HEK293 (cell line): ENCODE measurements at regions not wholly inside any gene's neighbourhood (a gene's known extent, or its start where the extent isn't known, plus 50 kb on each side); places are given as distances from the start of the nearest gene placed in this dataset.

Experiments used
- CTCF ChIA-PET: fragments of 350-600 bp; formaldehyde crosslinking; extraction: SDS; loops from one replicate; lab custom pipeline; 2021; ENCODE audit warnings: antibody characterized with exemption; lab: Yijun Ruan, JAX
- POLR2A ChIA-PET: fragments of 300-600 bp; formaldehyde crosslinking; extraction: SDS; loops from one replicate; lab custom pipeline; 2020; ENCODE audit warnings: antibody characterized with exemption, inconsistent platforms; lab: Yijun Ruan, JAX
- H3K27ac ChIP-seq: fragments of 200-500 bp; sonication (Bioruptor generic); 2 replicates; pipeline ENCODE4 v1.5.1; 2014; ENCODE audit warnings: low read depth, low read length, control low read depth, inconsistent platforms; ENCODE audit errors: extremely low read depth
- H3K36me3 ChIP-seq, 2 experiments: fragments of 200-500 bp in 1 of 2; sonication (Bioruptor generic) in 1 of 2; 1 replicate in 1 of 2; 2 replicates in 1 of 2; pipeline ENCODE4 v1.5.1; 2014 to 2017; ENCODE audit warnings: inconsistent platforms in 2 of 2, low read length in 2 of 2; ENCODE audit not compliant: control insufficient read depth in 2 of 2, insufficient read depth in 1 of 2
- H3K4me1 ChIP-seq: fragments of 200-500 bp; sonication (Bioruptor generic); 2 replicates; pipeline ENCODE4 v1.5.1; 2014; ENCODE audit warnings: mild to moderate bottlenecking, low read length, inconsistent platforms; ENCODE audit not compliant: control insufficient read depth, insufficient read depth
- H3K4me3 ChIP-seq: 2 replicates; pipeline ENCODE4 v1.5.1; 2011; ENCODE audit warnings: low read depth, mild to moderate bottlenecking, control low read depth, low read length, moderate library complexity
- H3K9me3 ChIP-seq: fragments of 200-500 bp; sonication (Bioruptor generic); 2 replicates; pipeline ENCODE4 v1.5.1; 2014; ENCODE audit warnings: low read depth, low read length, inconsistent platforms; ENCODE audit not compliant: control insufficient read depth, insufficient read depth
- EGR2 ChIP-seq: fragments of 450-650 bp; formaldehyde crosslinking; IDR thresholded peaks from 2 replicates; pipeline ENCODE4 v1.5.1; 2016; ENCODE audit warnings: low read depth, missing biosample characterization, missing genetic modification characterization
- ELK4 ChIP-seq: IDR thresholded peaks from 2 replicates; pipeline ENCODE4 v1.6.1; 2011; ENCODE audit warnings: mild to moderate bottlenecking, low read depth, low read length, borderline replicate concordance
- GFI1B ChIP-seq: fragments of 450-650 bp; formaldehyde crosslinking; IDR thresholded peaks from 2 replicates; pipeline ENCODE4 v1.5.1; 2016; ENCODE audit warnings: missing biosample characterization, missing genetic modification characterization
- GLI4 ChIP-seq: fragments of 450-650 bp; formaldehyde crosslinking; IDR thresholded peaks from 2 replicates; pipeline ENCODE4 v1.5.1; 2016; ENCODE audit warnings: missing biosample characterization, missing genetic modification characterization
- KLF1 ChIP-seq: fragments of 450-650 bp; formaldehyde crosslinking; IDR thresholded peaks from 2 replicates; pipeline ENCODE4 v1.5.1; 2016; ENCODE audit warnings: missing biosample characterization, missing genetic modification characterization
- MYNN ChIP-seq: fragments of 450-650 bp; formaldehyde crosslinking; IDR thresholded peaks from 2 replicates; pipeline ENCODE4 v1.5.1; 2016; ENCODE audit warnings: missing biosample characterization, missing genetic modification characterization, borderline replicate concordance
- OSR2 ChIP-seq: fragments of 450-650 bp; formaldehyde crosslinking; IDR thresholded peaks from 2 replicates; pipeline ENCODE4 v1.5.1; 2016; ENCODE audit warnings: missing biosample characterization, missing genetic modification characterization
- PRDM6 ChIP-seq: fragments of 450-650 bp; formaldehyde crosslinking; IDR thresholded peaks from 2 replicates; pipeline ENCODE4 v1.5.1; 2017; ENCODE audit warnings: missing biosample characterization, missing genetic modification characterization
- REPIN1 ChIP-seq: fragments of 450-650 bp; formaldehyde crosslinking; IDR thresholded peaks from 2 replicates; pipeline ENCODE4 v1.5.1; 2017; ENCODE audit warnings: missing biosample characterization, missing genetic modification characterization, low read depth
- ZBTB49 ChIP-seq: fragments of 450-650 bp; formaldehyde crosslinking; IDR thresholded peaks from 2 replicates; pipeline ENCODE4 v1.5.1; 2016; ENCODE audit warnings: missing biosample characterization, missing genetic modification characterization, low read depth
- ZBTB6 ChIP-seq: fragments of 450-650 bp; formaldehyde crosslinking; IDR thresholded peaks from 2 replicates; pipeline ENCODE4 v1.5.1; 2017; ENCODE audit warnings: missing biosample characterization, missing genetic modification characterization
- ZIC2 ChIP-seq: fragments of 450-650 bp; formaldehyde crosslinking; IDR thresholded peaks from 2 replicates; pipeline ENCODE4 v1.5.1; 2016; ENCODE audit warnings: missing biosample characterization, missing genetic modification characterization
- ZNF114 ChIP-seq: fragments of 450-650 bp; formaldehyde crosslinking; IDR thresholded peaks from 2 replicates; pipeline ENCODE4 v1.5.0; 2017; ENCODE audit warnings: missing biosample characterization, missing genetic modification characterization
- ZNF146 ChIP-seq: fragments of 450-650 bp; formaldehyde crosslinking; IDR thresholded peaks from 2 replicates; pipeline ENCODE4 v1.5.1; 2016; ENCODE audit warnings: missing biosample characterization, missing genetic modification characterization
- ZNF18 ChIP-seq: fragments of 450-650 bp; formaldehyde crosslinking; IDR thresholded peaks from 2 replicates; pipeline ENCODE4 v1.5.1; 2016; ENCODE audit warnings: missing biosample characterization, missing genetic modification characterization
- ZNF202 ChIP-seq: fragments of 450-650 bp; formaldehyde crosslinking; IDR thresholded peaks from 2 replicates; pipeline ENCODE4 v1.5.1; 2016; ENCODE audit warnings: missing biosample characterization, missing genetic modification characterization, borderline replicate concordance
- ZNF214 ChIP-seq: fragments of 450-650 bp; formaldehyde crosslinking; IDR thresholded peaks from 2 replicates; pipeline ENCODE4 v1.5.1; 2017; ENCODE audit warnings: missing biosample characterization, mild to moderate bottlenecking, missing genetic modification characterization, borderline replicate concordance
- ZNF23 ChIP-seq: fragments of 450-650 bp; formaldehyde crosslinking; IDR thresholded peaks from 2 replicates; pipeline ENCODE4 v1.5.1; 2016; ENCODE audit warnings: missing biosample characterization, missing genetic modification characterization, borderline replicate concordance
- ZNF341 ChIP-seq: fragments of 450-650 bp; formaldehyde crosslinking; IDR thresholded peaks from 2 replicates; pipeline ENCODE4; 2016; ENCODE audit warnings: low read depth, missing biosample characterization, missing genetic modification characterization
- ZNF404 ChIP-seq: fragments of 450-650 bp; formaldehyde crosslinking; IDR thresholded peaks from 2 replicates; pipeline ENCODE4 v1.5.1; 2017; ENCODE audit warnings: missing biosample characterization, missing genetic modification characterization
- ZNF473 ChIP-seq: fragments of 450-650 bp; formaldehyde crosslinking; IDR thresholded peaks from 2 replicates; pipeline ENCODE4 v1.5.1; 2017; ENCODE audit warnings: missing biosample characterization, missing genetic modification characterization
- ZNF488 ChIP-seq: fragments of 450-650 bp; formaldehyde crosslinking; IDR thresholded peaks from 2 replicates; pipeline ENCODE4 v1.5.1; 2016; ENCODE audit warnings: missing biosample characterization, missing genetic modification characterization
- ZNF610 ChIP-seq: fragments of 450-650 bp; formaldehyde crosslinking; IDR thresholded peaks from 2 replicates; pipeline ENCODE4 v1.5.1; 2016; ENCODE audit warnings: missing biosample characterization, missing genetic modification characterization, borderline replicate concordance
- ZNF785 ChIP-seq: fragments of 450-650 bp; formaldehyde crosslinking; IDR thresholded peaks from 2 replicates; pipeline ENCODE4 v1.5.1; 2016; ENCODE audit warnings: missing biosample characterization, missing genetic modification characterization
- ZNF843 ChIP-seq: fragments of 450-650 bp; formaldehyde crosslinking; IDR thresholded peaks from 2 replicates; pipeline ENCODE4 v1.5.1; 2016; ENCODE audit warnings: missing biosample characterization, missing genetic modification characterization

- TF ChIP-seq ZNF404 (tag by site-specific recombination) (no peak), ZIC2 (tag by site-specific recombination) (no peak), MYNN (no peak), PRDM6 (tag by site-specific recombination) (peak; percentile 24; the same call in 1 of the 2 replicates), GLI4 (tag by site-specific recombination) (no peak), ZNF18 (tag by site-specific recombination) (no peak), OSR2 (tag by site-specific recombination) (no peak), ZNF341 (tag by site-specific recombination) (no peak), ZBTB6 (tag by site-specific recombination) (no peak)
- CTCF ChIA-PET: no interaction called here
These were observed 60.1 kb upstream of the CNTN1 start for GRCh38 chr12:40632171-40632570.

GRCh38 chr12:40632933-40633332, 59.3 kb upstream of the CNTN1 start:
- no peak overlapping the region for H3K27ac ChIP-seq
- 0 out of 2 replicates have a peak, but pooled peaks cover 3% of the 10 kb centered on the region for H3K4me1 ChIP-seq
- no peaks in the 10 kb centered on the region for H3K9me3 ChIP-seq
- TF ChIP-seq ZNF202 (tag by site-specific recombination) (no peak), KLF1 (tag by site-specific recombination) (no peak), ZNF23 (tag by site-specific recombination) (no peak), GFI1B (tag by site-specific recombination) (no peak), ZNF488 (no peak), ZNF843 (tag by site-specific recombination) (no peak), ZBTB49 (tag by site-specific recombination) (no peak), ZNF610 (tag by site-specific recombination) (no peak), ZNF146 (tag by site-specific recombination) (no peak), ZNF214 (tag by site-specific recombination) (no peak), EGR2 (tag by site-specific recombination) (no peak), ZNF473 (tag by site-specific recombination) (no peak), REPIN1 (tag by site-specific recombination) (no peak), ZNF114 (no peak), ELK4 (no peak), ZNF785 (tag by site-specific recombination) (no peak)
- POLR2A ChIA-PET: no interaction called here
- H3K4me3 ChIP-seq: no peak overlapping the region
- no peaks in the 10 kb centered on the region for H3K36me3 ChIP-seq
- CTCF ChIA-PET: no interaction called here

More at GRCh38 chr12:40632171-40632570, 60.1 kb upstream of the CNTN1 start:
- POLR2A ChIA-PET: no interaction called here
- Histone ChIP-seq H3K36me3 (no peaks in the 10 kb centered on the region), H3K4me3 (no peak overlapping the region), H3K27ac (no peak overlapping the region), H3K4me1 (0 out of 2 replicates have a peak, but pooled peaks cover 3% of the 10 kb centered on the region), H3K9me3 (no peaks in the 10 kb centered on the region)
